Left cardiac atrium (tissue), 4 donors: ENCODE measurements at regions not wholly inside any gene's neighbourhood (a gene's known extent, or its start where the extent isn't known, plus 50 kb on each side); places are given as distances from the start of the nearest gene placed in this dataset.
"Not testable (repeated sequence)": the region's sequence is repeated elsewhere in the genome, so short reads cannot be mapped to it uniquely, and the experiment has no call there.

Experiments used
- ATAC-seq, 2 donors: fragments of 200-7000 bp; cut with Tn5 transposase; one replicate each; pipeline ENCODE4 v1.9.1; 2020; ENCODE audit warnings: mild to moderate bottlenecking in 2 of 2, moderate library complexity in 2 of 2
- DNase-seq: peaks from one replicate; pipeline ENCODE4 v3.0.0-alpha.2; 2020
- intact Hi-C, 2 donors: fragments of 100-400 bp; cut with DNase I; formaldehyde crosslinking; loops; one replicate each; pipeline versions ENCODE4 v1.14.1 to v1.15.1; 2022 to 2023
- donor health status: DM: no; HTN: yes; CAD: no.
- donor health status: DM: no; HTN: yes; CAD: no; lungs with severe emphysema.
- donor health status: DM: yes; HTN: yes; CAD: no.
- donor health status: Dilated cardiomyopathy.

DNA sequence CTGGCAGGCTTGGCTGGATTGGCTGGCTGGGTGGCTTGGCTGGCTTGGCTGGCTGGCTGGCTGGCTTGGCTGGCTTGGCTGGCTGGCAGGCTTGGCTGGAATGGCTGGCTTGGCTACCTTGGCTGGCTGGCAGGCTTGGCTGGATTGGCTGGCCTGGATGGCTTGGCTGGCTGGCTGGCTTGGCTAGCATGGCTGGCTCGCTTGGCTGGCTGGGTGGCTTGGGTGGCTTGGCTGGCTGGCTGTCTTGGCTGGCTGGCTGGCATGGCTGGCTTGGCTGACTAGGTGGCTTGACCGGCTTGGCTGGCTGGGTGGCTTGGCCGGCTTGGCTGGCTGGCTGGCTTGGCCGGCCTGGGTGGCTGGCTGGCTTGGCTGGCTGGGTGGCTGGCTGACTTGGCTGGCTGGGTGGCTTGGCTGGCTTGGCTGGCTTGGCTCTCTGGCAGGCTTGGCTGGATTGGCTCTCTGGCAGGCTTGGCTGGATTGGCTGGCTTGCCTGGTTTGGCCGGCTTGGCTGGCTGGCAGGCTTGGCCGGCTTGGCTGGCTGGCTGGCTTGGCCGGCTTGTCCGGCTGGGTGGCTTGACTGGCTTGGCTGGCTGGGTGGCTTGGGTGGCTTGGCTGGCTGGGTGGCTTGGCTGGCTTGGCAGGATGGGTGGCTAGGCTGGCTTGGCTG lies 440.9 kb downstream of the GOLGA6L6 start:
- DNase-seq, ATAC-seq, intact Hi-C loops: not testable (repeated sequence)

DNA sequence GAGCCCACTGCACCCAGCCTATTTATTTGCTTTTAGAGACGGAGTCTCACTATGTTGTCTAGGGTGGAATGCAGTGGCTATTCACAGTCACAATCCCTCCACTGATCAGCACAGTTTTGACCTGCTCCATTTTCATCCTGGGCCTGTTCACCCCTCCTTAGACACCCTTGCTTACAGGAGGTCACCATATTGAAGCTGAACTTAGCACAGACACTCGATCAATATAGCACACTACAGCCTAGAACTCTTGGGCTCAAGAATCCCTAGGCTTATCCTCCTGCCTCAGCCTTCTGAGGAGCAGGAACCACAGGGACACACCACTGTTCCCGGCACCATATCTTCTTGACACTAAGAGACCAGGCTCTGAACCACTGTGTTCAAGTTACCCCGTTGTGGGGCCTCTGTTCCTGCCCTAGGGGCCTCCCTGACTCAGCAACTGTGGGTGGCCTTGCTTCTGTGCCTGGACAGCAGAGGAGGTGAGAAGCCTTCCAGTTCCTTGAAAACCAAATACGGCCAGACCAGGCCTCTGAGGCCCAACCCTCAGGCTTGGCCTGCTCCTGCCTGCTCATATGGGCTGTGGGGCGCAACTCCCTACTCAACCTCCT lies 445.8 kb downstream of the GOLGA6L6 start:
- ATAC-seq, DNase-seq, intact Hi-C loops: not testable (repeated sequence)

DNA sequence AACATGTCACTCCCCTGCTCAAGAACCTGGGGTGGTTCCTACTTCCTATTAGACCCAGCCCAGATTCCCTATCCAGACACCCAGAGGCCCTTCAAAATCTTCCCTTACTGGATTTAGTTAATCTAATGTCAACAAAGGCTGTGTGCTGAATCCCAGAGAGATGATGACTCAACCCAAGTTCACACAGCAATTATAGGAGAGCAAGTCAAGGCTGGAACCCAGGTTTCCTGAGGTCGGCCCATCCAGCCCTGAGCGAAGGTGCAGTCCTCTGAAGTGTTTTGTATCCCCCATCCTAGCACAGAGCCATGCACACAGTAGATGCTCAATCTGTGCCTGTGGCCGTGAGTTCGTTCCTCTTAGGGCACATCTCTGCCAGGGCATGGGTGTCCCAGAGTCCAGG lies 452.1 kb downstream of the GOLGA6L6 start:
- ATAC-seq, DNase-seq, intact Hi-C loops: not testable (repeated sequence)

DNA sequence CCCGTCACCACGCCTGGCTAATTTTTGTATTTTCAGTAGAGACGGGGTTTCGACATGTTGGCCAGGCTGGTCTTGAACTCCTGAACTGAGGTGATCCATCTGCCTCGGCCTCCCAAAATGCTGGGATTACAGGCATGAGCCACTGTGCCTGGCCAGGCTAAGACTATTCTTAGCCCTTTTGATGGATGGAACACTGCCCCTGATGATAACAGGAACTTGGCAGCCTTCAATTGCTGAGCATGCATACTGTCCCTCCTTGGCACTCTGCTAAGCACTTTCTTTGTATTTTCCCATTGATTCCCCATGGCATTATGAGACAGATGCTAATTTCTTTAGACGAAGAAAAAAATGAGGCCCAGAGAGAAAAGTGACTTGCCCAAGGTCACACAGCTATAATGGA lies 457.6 kb downstream of the GOLGA6L6 start:
- DNase-seq, ATAC-seq, intact Hi-C loops: not testable (repeated sequence)

DNA sequence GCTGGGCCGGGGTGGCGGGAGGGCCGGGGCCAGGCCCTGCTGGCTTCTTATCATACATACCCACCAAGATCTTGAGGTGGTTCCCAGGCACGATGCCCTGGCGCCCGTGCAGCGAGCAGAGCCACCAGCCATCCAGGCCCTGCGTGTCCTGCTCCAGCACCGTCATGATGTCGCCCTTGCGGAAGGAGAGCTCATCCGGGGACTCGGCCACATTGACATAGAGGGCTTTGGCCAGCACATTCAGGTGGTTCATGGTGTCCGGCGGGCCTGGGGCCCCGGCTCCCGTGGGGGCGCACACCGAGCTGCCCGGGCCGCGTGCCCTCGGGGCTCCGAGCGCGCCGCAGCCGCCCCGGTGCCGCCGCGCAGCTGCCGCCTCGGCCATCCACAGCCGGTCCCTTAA lies 467.5 kb downstream of the GOLGA6L6 start:
- DNase-seq, intact Hi-C loops: not testable (repeated sequence)
- ATAC-seq, result peak in 1 of 2 donors; percentile 12

DNA sequence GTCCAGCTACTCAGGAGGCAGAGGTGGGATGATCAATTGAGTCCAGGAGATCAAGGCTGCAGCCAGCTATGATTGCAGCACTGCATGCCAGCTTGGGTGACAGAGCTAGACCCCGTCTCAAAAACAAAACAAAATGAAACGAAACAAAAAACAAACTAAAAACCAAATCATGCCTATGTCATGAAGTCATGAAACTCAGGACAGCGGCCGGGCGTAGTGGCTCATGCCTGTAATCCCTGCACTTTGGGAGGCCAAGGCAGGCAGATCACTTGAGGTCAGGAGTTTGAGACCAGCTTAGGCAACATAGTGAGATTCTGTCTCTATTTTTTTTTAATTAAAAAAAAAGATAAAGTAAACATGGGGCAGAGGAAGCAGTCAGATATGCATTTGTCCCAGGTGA lies 472.6 kb downstream of the GOLGA6L6 start:
- intact Hi-C loops, ATAC-seq, DNase-seq: not testable (repeated sequence)

DNA sequence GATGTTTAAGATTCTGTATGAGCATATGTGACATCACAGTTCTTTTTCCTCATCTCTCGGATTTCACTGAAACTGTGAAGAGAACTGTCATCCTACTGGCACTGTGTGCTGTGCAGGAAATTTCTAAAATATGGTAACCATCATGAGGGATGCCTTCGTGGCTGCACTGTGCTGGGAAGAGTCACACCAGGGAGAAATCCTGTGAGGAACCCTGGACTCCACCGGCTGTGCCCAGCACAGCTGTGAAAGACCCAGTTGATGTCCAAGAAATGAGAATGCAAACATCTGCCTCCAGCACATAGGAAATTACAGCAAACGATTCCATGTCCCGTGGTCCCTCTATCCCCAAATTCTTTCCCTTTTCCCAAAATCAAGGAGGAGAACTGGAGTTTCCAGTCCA lies 475.4 kb downstream of the GOLGA6L6 start:
- intact Hi-C loops, ATAC-seq, DNase-seq: not testable (repeated sequence)

DNA sequence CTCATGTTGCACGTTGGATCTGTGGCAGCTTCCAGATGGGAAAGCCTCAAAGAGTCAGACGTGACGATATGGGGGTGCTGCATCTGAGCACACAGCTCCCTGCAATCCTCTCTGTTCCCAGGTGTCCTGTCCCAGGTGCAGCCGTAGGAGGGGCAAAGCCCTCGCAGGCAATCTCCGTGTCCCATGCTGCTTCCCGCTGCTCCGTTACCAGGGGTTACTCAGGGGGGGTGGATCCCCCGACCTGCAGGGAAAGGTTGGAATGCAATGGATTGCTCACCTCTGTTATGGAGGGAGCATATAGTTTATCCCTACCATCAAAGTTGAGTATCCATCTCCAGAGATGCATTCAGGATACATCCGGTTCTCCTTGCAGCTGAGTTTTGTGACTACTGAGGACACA lies 476.1 kb downstream of the GOLGA6L6 start:
- ATAC-seq, DNase-seq, intact Hi-C loops: not testable (repeated sequence)

DNA sequence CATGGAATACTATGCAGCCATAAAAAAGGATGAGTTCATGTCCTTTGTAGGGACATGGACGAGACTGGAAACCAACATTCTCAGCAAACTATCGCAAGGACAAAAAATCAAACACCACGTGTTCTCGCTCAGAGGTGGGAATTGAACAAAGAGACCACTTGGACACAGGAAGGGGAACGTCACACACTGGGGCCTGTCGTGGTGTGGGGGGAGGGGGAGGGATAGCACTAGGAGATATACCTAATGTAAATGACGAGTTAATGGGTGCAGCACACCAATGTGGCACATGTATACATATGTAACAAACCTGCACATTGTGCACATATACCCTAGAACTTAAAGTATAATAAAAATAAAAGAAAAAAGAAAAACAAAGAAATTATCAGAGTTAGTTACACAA lies 478.4 kb downstream of the GOLGA6L6 start:
- DNase-seq, ATAC-seq, intact Hi-C loops: not testable (repeated sequence)

DNA sequence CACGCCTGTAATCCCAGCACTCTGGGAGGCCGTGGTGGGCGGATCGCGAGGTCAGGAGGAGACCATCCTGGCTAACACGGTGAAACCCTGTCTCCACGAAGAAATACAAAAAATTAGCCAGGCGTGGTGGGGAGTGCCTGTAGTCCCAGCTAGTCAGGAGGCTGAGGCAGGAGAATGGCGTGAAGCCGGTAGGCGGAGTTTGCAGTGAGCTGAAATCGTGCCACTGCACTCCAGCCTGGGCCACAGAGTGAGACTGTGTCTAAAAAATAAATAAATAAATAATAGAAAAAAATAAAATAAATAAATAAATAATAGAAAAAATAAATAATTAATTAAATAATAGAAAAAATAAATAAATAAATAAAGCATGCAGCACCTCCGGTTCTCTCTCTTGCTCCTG lies 480.8 kb downstream of the GOLGA6L6 start:
- DNase-seq, intact Hi-C loops: not testable (repeated sequence)

DNA sequence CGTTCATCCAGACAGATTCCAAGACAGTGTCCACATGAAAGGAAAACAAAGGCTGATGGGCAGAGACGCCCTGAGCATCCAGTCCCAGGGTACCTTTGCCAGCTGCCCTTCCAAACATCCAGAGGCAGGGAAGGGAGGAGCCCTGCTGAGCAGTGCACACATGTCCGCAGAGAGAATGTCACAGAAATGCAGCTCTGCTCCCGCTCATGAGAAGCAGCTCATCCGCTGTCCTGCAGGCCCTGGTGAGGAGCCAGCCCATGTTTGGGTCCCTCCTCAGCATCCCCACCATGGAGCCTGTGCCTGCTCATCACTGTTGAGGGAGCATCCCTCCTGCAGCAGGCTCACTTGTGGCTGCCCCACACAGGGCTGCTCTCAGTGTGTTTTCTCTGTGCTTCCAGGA lies 484.7 kb downstream of the GOLGA6L6 start:
- DNase-seq, ATAC-seq, intact Hi-C loops: not testable (repeated sequence)

More for the DNA sequence above, 480.8 kb downstream of the GOLGA6L6 start:
- ATAC-seq, result not testable (repeated sequence)

DNA sequence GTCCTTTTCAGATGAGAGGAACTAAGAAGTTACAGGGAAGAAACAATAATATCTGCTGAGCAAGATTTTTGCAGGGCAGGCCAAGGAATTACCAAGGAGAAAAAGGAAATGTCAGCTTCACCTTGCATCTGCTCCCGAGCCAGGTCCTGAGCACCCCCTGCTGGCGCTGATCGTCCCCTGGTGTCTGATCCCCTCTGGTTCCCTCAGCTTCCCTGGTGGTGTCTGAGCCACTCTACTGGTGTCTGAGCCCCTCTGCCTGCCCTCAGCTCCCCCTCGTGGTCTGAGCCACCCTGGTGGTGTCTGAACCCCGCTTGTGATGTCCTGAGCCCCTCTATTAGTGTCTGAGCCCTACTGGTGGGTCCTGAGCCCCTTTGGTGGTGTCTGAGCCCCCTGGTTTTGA lies 485.7 kb downstream of the GOLGA6L6 start:
- ATAC-seq, DNase-seq, intact Hi-C loops: not testable (repeated sequence)

DNA sequence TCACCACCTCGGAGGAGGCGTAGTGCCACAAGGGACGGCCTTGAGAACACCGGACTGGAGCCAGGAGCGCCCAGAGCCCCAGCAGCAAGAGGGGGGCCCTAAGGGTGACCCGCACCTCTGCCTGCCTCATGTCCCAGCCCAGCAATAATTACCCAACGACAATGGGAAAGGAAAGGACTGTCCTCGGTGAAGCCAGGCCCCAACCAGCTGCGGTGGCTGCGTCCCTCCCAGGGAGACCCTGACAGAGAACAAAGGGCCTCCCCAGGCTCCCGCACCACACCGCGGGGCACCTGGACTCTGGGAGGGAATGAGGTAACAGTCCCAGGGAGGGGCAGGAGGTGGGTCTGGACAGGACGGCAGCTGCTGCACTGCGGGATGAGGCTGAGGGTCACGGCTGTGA lies 493.4 kb downstream of the GOLGA6L6 start:
- DNase-seq, ATAC-seq, intact Hi-C loops: not testable (repeated sequence)

DNA sequence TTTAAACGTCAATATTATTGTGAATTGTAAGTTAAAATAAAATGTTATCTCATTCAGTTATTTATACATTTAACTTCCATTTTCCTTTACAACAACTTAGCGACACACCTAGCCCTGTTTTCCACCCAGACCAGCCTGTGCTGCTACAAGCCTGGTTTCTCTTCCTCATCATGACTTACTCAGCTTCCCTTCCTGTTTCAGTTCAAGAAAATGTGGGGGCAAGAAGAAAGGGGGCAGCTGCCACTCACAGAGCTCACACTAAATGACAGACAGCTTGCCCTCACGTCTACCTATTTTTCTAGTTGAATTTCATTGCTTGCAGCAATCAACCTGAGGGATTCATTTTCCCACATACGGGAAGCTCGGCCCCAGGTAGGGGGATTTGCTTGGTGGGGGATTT lies 496.4 kb downstream of the GOLGA6L6 start:
- intact Hi-C loops, DNase-seq, ATAC-seq: not testable (repeated sequence)

DNA sequence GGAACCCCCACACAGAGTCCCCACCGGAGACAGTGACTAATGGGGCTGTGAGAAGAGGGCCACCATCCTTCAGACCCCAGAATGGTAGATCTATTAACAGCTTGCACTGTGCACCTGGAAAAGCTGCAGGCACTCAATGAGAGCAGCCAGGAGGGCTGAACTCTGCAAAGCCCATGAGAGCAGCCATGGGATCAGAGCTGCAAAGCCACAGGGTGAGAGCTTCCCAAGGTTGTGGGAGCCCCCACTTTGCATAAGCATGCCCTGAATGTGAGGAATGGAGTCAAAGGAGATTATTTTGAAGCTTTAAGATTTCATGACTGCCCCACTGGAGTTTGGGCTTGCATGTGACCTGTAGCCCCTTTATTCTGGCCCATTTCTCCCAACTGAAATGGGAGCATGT lies 500.9 kb downstream of the GOLGA6L6 start:
- DNase-seq, intact Hi-C loops, ATAC-seq: not testable (repeated sequence)

DNA sequence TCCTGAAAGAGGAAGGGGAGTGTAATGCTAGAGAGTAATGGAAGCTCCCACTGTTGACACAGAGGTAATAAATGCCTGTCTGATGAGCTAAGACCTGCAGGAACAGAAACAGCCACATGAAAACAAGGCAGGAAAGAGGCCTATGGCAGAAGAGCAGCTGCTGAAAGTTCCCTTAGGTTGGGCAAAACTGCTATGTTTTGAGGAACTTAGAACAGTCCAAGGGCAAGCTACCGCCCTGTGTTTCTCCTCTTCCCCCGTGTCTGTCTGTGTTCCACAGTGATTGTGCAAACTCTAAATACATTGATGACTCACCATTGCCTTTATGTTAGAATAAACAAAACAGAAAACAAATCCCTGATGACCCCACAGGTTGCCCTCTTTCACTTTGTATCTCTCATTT lies 516.6 kb downstream of the GOLGA6L6 start:
- intact Hi-C loops, ATAC-seq, DNase-seq: not testable (repeated sequence)

DNA sequence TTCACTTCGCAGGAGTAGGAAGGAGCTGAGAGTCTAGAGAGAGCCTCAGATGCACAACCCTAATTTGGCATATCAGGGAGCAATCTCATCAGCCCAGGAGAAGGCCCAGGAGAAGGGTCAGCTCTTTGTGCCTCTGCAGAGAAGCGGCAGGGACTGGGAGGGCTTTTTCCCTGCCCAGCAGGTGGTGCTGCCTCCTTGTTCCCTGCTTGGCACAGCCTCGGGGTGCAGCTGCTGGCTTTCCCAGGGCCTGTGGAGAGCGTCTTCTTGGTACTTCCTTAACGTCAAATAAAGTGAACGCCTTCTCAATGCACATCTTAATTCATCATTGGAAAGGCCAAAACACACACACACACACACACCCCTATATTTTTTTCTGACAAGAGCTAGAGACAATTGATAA lies 519.3 kb downstream of the GOLGA6L6 start:
- DNase-seq, ATAC-seq, intact Hi-C loops: not testable (repeated sequence)

DNA sequence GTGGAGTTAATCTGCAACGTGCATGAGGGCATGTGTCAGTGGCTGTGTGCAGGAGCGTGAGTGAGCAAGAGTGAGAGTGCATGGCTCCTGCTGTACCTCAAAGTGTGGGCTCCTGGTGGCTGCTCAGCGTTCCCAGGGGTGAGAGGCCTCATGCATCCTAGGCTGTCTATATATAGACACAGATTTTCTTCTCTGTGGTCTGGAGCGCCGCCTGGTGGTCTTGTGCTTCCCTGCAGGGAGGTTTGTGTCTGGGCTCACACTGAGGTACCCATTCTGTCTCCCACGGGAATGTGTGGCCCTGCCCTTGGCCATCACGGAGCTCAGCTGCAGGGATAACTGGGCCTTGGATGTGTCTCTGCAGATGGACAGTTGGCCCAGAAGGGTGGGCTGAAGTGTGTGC lies 520.2 kb downstream of the GOLGA6L6 start:
- intact Hi-C loops, DNase-seq, ATAC-seq: not testable (repeated sequence)

DNA sequence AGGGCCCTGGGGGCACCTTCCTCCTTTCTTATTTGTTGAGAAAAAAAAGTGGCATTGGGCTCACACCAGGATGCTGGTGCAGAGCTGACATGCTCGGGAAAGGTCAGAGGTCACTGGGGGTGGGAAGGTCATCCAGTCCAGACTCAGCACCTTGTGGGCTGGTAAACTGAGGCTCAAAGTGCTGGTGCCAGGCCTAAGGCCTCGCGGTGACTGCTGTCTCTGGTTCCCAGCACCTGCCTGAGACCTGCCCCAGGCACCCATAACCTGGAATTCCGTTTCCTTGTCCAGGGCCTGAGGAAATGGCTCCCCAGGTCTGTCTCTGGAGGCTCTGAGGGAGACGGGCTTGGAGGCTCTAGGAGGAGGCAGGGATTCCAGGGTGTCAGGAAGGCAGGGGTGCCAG lies 521.0 kb downstream of the GOLGA6L6 start:
- DNase-seq, ATAC-seq, intact Hi-C loops: not testable (repeated sequence)

DNA sequence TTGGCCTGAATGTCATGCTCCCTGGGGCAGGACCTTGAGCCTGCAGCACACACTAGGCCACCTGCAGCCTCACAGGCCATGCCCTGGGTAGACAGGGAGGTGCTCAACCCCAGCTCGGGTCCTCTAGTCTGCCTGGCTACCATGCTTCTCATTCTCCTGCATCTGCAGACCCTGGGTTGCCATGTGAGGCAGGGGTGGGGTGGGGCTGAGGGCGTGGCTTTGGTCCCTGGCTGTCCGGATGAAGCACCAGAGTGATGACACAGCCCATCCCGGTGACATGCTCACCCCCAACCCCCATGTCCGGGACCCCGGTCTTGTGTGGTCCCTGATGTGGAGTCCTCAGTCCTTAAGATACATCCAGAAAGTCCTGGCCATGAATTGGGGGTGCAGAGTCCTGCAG lies 521.8 kb downstream of the GOLGA6L6 start:
- DNase-seq, intact Hi-C loops, ATAC-seq: not testable (repeated sequence)
